ENCODE measurements at regions not wholly inside any gene's neighbourhood (a gene's known extent, or its start where the extent isn't known, plus 50 kb on each side); places are given as distances from the start of the nearest gene placed in this dataset.

DNA sequence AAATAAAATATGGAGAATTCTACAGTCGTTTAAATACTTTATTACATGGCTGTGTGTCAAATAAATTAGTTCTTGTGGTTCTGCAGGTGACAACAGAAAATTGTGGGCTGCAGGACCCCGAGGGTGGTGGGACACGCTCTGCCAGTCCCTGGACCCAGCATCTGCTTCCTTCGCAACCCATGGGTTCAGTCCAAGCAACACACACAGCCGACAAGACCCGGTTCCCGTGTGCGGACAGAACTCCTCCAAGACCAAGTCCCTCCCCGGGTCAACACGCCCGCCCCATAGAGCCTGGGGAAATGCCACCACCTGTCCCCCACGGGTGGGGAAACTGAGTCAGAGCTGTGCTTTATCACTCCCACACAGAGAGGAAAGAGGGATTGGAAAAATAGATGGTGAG, 238.9 kb downstream of the BRD1 start:
- H3K4me3 ChIP-seq (replicated peaks; ENCODE audit: low read depth, low read length), result no peak overlapping the region
- no peak for DNase-seq (ENCODE audit: extremely low read depth, low read depth)
- TF ChIP-seq CTCF (IDR thresholded peaks at IDR 0.05; ENCODE audit: low read depth, low read length, missing control alignments), result no peak

- no peak overlapping the region for H3K4me3 ChIP-seq (replicated peaks; ENCODE audit: low read depth, low read length)
- no peak for TF ChIP-seq CTCF (IDR thresholded peaks at IDR 0.05; ENCODE audit: low read depth, low read length, missing control alignments)
- no peak for DNase-seq (ENCODE audit: extremely low read depth, low read depth)
These were observed 239.7 kb downstream of the BRD1 start for GRCh38 chr22:49587987-49588386.

GRCh38 chr22:49587421-49587820, 240.3 kb downstream of the BRD1 start:
- no peak for TF ChIP-seq CTCF (IDR thresholded peaks at IDR 0.05; ENCODE audit: low read depth, low read length, missing control alignments)
- DNase-seq (ENCODE audit: extremely low read depth, low read depth), result no peak

DNA sequence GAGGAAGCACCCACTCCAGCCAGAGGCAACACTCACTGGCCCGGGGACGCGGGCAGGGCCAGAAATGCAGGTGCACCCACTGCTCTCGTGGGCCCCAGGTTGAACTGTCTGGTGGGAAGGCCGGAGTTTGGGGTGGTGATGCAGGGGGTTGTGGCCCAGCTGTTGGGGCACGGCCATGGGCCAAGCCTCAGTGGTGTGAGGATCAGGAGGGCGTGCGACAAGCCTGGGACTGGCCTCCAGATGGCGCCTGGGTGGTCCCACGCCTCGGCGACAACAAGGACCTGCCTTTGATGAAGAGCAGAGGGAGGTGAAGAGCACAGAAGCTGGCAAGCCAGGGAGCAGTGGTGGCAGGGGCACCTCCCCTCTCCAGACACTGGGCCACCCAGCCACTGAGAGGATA, 240.8 kb downstream of the BRD1 start:
- no peak for TF ChIP-seq CTCF (IDR thresholded peaks at IDR 0.05; ENCODE audit: low read depth, low read length, missing control alignments)
- DNase-seq (ENCODE audit: extremely low read depth, low read depth), result no peak
- no peak overlapping the region for H3K4me3 ChIP-seq (replicated peaks; ENCODE audit: low read depth, low read length)

More at GRCh38 chr22:49587421-49587820, 240.3 kb downstream of the BRD1 start:
- no peak overlapping the region for H3K4me3 ChIP-seq (replicated peaks; ENCODE audit: low read depth, low read length)

DNA sequence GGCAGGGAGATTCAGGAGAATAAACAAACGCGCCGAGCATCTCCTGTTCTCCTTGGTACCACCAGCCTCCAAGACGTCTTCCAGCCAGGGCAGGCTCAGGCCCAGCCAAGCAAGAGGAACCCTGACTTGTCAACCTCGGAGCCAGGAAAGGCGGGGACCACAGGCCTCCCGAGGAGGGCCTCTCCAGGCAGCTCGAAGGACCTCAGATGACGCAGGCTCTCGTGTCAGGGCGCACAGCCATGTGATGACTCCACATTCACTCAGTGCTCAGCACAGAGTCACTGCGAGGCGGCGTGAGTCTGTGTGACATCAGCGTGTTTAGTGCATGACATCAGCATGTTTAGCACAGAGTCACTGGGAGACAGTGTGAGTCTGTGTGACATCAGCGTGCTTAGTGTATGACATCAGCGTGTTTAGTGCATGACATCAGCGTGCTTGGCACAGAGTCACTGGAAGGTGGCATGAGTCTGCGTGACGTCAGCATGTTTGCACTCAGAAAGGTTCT, 241.4 kb downstream of the BRD1 start:
- no peak for TF ChIP-seq CTCF (IDR thresholded peaks at IDR 0.05; ENCODE audit: low read depth, low read length, missing control alignments)
- DNase-seq (ENCODE audit: extremely low read depth, low read depth), result no peak
- no peak overlapping the region for H3K4me3 ChIP-seq (replicated peaks; ENCODE audit: low read depth, low read length)

DNA sequence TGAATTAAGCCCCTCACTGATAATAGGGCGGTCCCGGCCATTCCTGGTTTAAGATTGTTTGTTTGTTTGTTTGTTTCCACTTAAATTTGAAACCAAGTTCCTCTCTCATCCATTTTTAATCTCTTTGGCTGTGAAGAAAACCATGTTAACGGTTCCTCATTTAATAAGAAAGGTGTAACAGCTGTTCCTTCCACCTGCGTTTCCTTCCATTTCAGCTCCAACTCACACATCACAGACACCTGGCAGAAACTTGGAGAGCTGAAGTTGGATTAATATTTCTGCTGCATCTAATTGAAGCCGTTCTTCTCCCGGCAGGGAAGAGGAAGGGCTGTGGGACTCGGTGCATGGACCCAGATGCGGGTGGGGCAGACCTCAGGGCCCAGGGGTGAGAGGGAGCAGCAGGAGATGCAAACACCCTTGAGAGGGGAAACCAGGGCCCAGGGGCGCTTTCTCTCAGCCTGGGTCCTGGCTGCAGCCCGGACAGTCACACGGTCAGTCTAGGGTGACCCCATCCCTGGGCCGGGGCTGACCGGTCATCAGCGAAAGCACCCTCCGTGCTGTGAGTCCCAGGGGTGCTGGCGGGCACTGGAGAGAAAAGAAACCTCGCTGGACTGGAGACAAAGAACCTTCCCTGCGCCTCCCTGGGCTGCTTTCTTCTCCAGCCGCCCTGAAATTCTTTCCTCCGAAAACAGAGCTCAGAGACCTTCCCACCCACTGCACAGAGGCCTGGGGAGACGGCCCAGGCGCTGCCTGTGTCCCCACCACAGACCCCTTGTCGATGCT, 242.0 kb downstream of the BRD1 start:
- no peak for TF ChIP-seq CTCF (IDR thresholded peaks at IDR 0.05; ENCODE audit: low read depth, low read length, missing control alignments)
- no peak for DNase-seq (ENCODE audit: extremely low read depth, low read depth)
- H3K4me3 ChIP-seq (replicated peaks; ENCODE audit: low read depth, low read length), result no peak overlapping the region
